ENCODE measurements at regions not wholly inside any gene's neighbourhood (a gene's known extent, or its start where the extent isn't known, plus 50 kb on each side); places are given as distances from the start of the nearest gene placed in this dataset.
"Not testable (repeated sequence)": the region's sequence is repeated elsewhere in the genome, so short reads cannot be mapped to it uniquely, and the experiment has no call there.

DNA sequence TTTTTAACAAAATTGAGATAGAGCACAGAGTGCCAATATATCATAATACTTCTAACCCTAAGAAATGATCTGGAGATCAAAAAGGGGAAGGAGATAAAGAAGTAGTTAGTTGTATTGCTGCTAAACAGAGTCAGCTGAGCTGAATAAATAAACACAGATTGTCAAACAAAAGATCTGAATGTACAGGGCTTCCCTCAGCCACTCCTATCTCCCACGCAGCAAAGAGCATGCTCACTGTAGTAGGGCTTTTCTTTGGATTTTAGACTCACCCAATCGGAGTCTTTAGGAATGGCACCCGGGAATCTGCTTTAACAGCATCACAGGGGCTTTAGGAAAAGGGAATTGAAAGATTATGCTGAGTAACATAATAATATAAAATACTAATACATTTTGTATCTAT lies 222.2 kb upstream of the STXBP5 start:
- H3K9me3 Mint-ChIP-seq, result no peaks in the 10 kb centered on the region
- H3K27me3 Mint-ChIP-seq, result no peaks in the 10 kb centered on the region
- no peak for DNase-seq
- CTCF ChIA-PET, result no interaction called here
- H3K4me1 Mint-ChIP-seq, result no peaks in the 10 kb centered on the region
- POLR2A ChIA-PET, result no interaction called here
- H3K36me3 Mint-ChIP-seq (ENCODE audit: low read depth), result no peaks in the 10 kb centered on the region
- H3K27ac Mint-ChIP-seq, result no peak overlapping the region
- H3K4me3 Mint-ChIP-seq, result no peak overlapping the region

DNA sequence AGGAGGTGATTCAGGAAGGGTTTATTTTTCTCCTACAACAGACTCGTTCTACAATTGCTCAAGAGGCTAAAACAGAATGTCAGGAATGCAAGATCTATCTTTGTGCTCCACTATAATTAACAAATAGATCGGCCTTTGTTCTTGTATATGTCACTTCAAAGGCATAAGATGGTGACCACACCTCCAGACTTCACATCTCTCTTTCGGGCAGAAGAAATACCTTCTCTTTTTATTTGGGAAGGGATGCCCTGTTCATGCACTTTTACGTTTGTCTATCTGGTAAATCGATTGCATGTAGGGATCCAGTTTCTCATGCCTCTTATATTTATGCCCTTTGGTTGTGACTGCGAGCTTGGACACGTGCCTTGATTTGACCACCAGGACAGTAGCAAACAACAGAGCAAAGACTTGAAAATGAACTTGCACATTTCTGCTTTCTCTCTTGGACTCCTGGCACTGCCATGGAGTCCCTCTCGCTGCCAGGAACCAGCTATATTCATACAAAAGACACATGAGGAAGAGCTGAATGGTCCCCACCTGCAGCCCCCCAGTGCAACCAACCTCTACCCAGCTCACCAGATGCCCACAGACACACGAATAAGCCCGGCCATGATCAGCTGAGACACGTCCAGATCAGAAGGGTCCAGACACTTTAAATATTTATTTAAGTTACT lies 219.8 kb upstream of the STXBP5 start:
- no peak for DNase-seq
- ChIA-PET CTCF (no interaction called here), POLR2A (no interaction called here)
- no peaks in the 10 kb centered on the region for H3K9me3 Mint-ChIP-seq
- no peaks in the 10 kb centered on the region for H3K36me3 Mint-ChIP-seq (ENCODE audit: low read depth)
- no peak overlapping the region for H3K4me3 Mint-ChIP-seq
- H3K27ac Mint-ChIP-seq, result no peak overlapping the region
- no peaks in the 10 kb centered on the region for H3K4me1 Mint-ChIP-seq
- no peaks in the 10 kb centered on the region for H3K27me3 Mint-ChIP-seq

DNA sequence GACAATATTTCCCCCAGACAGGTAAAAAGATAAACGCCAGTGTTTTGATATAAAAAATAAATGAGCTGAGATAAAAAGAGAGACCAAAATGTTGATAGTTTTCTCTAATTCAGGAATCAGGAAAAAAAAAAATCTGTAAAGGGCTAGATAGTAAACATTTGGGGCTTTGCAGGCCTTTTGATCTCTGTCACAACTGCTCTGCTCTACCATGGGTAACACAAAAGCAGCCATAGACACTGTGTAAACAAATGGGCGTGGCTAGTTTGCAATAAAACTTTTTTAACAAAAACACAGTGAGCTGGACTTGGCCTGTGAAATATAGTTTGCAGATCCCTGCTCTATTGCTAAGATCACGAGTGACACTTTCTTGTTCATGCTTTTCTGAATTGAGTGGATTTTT lies 219.1 kb upstream of the STXBP5 start:
- H3K9me3 Mint-ChIP-seq, result no peaks in the 10 kb centered on the region
- no peaks in the 10 kb centered on the region for H3K36me3 Mint-ChIP-seq (ENCODE audit: low read depth)
- no peak overlapping the region for H3K27ac Mint-ChIP-seq
- no peak for DNase-seq
- H3K4me1 Mint-ChIP-seq, result no peaks in the 10 kb centered on the region
- H3K27me3 Mint-ChIP-seq, result no peaks in the 10 kb centered on the region
- no peak overlapping the region for H3K4me3 Mint-ChIP-seq
- POLR2A ChIA-PET, result no interaction called here
- CTCF ChIA-PET, result no interaction called here

GRCh38 chr6:146985966-146986365 lies 218.3 kb upstream of the STXBP5 start:
- H3K4me3 Mint-ChIP-seq, result no peak overlapping the region
- no peaks in the 10 kb centered on the region for H3K36me3 Mint-ChIP-seq (ENCODE audit: low read depth)
- no peaks in the 10 kb centered on the region for H3K4me1 Mint-ChIP-seq
- ChIA-PET POLR2A (no interaction called here), CTCF (no interaction called here)
- no peaks in the 10 kb centered on the region for H3K9me3 Mint-ChIP-seq
- H3K27ac Mint-ChIP-seq, result no peak overlapping the region
- H3K27me3 Mint-ChIP-seq, result no peaks in the 10 kb centered on the region
- DNase-seq, result no peak

DNA sequence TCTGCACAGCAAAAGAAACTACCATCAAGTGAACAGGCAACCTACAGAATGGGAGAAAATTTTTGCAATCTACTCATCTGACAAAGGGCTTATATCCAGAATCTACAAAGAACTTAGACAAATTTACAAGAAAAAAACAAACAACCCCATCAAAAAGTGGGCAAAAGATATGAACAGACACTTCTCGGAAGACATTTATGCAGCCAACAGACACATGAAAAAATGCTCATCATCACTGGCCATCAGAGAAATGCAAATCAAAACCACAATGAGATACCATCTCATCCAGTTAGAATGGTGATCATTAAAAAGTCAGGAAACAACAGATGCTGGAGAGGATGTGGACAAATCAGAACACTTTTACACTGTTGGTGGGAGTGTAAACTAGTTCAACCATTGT lies 216.3 kb upstream of the STXBP5 start:
- POLR2A ChIA-PET; H3K27ac Mint-ChIP-seq; H3K27me3 Mint-ChIP-seq; H3K36me3 Mint-ChIP-seq (ENCODE audit: low read depth); CTCF ChIA-PET; H3K4me1 Mint-ChIP-seq; H3K4me3 Mint-ChIP-seq; H3K9me3 Mint-ChIP-seq; DNase-seq: not testable (repeated sequence)

DNA sequence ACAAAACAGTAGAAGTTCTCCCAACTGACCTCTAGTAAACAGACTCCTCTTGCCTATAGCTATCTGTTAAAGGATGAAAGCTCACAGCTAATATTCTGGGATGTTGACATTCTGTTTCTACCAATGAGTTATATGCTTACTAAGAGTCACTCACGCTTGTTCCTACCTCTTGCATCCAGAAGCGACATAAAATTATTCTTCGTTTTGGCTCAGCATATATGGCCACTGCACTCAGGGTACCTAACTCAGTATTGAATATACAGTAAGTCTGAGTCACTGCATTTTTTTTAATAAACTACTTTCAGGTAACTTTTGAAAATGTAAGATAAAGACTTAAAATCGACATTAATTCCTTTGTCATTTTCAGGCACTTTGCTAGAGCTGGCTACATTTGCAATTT lies 214.4 kb upstream of the STXBP5 start:
- POLR2A ChIA-PET, result no interaction called here
- no peaks in the 10 kb centered on the region for H3K36me3 Mint-ChIP-seq (ENCODE audit: low read depth)
- H3K4me1 Mint-ChIP-seq, result no peaks in the 10 kb centered on the region
- no peak for DNase-seq
- no peaks in the 10 kb centered on the region for H3K27me3 Mint-ChIP-seq
- H3K9me3 Mint-ChIP-seq, result no peaks in the 10 kb centered on the region
- H3K27ac Mint-ChIP-seq, result no peak overlapping the region
- no peak overlapping the region for H3K4me3 Mint-ChIP-seq
- CTCF ChIA-PET, result no interaction called here

GRCh38 chr6:146990284-146990683 lies 213.9 kb upstream of the STXBP5 start:
- no peaks in the 10 kb centered on the region for H3K4me1 Mint-ChIP-seq
- H3K27ac Mint-ChIP-seq, result no peak overlapping the region
- no peak overlapping the region for H3K4me3 Mint-ChIP-seq
- POLR2A ChIA-PET, result no interaction called here
- H3K27me3 Mint-ChIP-seq, result no peaks in the 10 kb centered on the region
- CTCF ChIA-PET, result interaction anchor here (0.6 kb wide), 1 partner anchor 9 kb away, joined by 3 read pairs; no protein-coding TSS in a partner anchor
- DNase-seq, result no peak
- no peaks in the 10 kb centered on the region for H3K9me3 Mint-ChIP-seq
- H3K36me3 Mint-ChIP-seq (ENCODE audit: low read depth), result no peaks in the 10 kb centered on the region

DNA sequence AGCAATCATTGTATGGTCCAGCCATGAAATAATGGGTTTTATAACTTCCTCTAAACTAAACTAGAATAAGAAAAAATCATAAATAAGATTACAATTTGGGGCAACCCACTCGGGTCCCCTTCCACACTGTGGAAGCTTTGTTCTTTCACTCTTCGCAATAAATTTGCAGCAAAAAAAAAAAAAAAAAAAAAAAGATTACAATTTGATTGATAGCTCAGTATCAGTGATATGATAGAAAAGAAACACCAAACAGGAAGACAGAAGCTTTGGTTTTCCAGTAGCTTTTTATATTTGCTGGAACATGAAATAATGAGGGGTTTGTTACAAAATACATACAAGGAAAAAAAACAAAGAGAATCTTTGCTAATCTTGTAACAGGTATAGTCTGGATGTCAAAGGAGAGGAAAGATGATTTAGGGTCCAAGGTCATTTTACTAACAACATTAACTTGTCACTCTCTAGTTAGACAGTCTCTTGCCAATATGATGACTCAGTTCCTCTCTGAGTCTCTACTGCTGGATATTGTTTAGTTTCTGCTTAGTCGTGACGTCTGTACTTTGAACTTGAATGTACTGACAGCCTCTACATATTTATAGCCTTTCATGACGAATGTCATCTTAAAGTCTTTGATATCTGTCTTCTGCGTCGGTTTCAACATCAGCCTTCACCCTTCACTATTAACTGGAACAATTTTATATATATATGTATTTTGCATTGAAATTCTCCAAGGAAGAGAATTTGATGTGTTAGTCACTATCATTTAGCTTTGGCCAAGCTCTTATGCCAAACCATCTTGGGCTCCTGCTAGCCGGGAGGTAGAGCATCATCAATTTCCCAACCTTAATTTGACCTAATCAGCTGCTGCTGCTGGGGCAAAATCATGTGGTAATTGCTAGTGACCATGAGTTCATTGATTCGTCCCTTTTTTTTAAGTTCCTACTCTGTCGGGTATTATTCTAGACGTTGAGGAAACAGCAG lies 213.1 kb upstream of the STXBP5 start:
- Mint-ChIP-seq H3K4me3 (no peak overlapping the region), H3K27ac (no peak overlapping the region), H3K4me1 (no peaks in the 10 kb centered on the region), H3K27me3 (no peaks in the 10 kb centered on the region), H3K36me3 (ENCODE audit: low read depth) (no peaks in the 10 kb centered on the region), H3K9me3 (no peaks in the 10 kb centered on the region)
- CTCF ChIA-PET, result interaction anchor here (0.6 kb wide), 1 partner anchor 9 kb away, joined by 3 read pairs; no protein-coding TSS in a partner anchor
- DNase-seq, result no peak
- POLR2A ChIA-PET, result no interaction called here

DNA sequence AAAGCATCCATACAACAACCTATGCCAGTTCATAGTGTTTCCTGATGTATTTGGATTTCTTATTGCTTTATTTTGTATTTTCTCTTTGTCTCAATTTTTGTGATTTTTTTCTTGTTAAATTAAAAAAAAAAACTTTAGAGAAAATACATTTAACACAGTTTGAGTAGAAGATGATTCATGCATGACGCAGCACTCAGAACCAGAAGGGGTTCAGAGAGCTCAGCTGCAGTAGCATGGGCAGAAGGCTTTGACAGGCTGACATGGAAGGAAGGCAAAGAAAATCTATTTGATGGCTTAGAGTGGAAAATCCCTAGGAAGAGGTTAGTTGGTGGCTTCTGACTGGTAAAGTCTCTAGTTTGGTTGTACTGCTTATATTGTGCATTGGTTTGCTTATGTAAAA lies 207.2 kb upstream of the STXBP5 start:
- no peaks in the 10 kb centered on the region for H3K9me3 Mint-ChIP-seq
- H3K27ac Mint-ChIP-seq, result no peak overlapping the region
- ChIA-PET POLR2A (no interaction called here), CTCF (no interaction called here)
- no peaks in the 10 kb centered on the region for H3K36me3 Mint-ChIP-seq (ENCODE audit: low read depth)
- H3K4me3 Mint-ChIP-seq, result no peak overlapping the region
- H3K4me1 Mint-ChIP-seq, result no peaks in the 10 kb centered on the region
- DNase-seq, result no peak
- H3K27me3 Mint-ChIP-seq, result peaks cover 2% of the 10 kb centered on the region

- Mint-ChIP-seq H3K4me3 (no peak overlapping the region), H3K4me1 (no peaks in the 10 kb centered on the region)
These were observed 204.5 kb upstream of the STXBP5 start for GRCh38 chr6:146999766-147000165.

DNA sequence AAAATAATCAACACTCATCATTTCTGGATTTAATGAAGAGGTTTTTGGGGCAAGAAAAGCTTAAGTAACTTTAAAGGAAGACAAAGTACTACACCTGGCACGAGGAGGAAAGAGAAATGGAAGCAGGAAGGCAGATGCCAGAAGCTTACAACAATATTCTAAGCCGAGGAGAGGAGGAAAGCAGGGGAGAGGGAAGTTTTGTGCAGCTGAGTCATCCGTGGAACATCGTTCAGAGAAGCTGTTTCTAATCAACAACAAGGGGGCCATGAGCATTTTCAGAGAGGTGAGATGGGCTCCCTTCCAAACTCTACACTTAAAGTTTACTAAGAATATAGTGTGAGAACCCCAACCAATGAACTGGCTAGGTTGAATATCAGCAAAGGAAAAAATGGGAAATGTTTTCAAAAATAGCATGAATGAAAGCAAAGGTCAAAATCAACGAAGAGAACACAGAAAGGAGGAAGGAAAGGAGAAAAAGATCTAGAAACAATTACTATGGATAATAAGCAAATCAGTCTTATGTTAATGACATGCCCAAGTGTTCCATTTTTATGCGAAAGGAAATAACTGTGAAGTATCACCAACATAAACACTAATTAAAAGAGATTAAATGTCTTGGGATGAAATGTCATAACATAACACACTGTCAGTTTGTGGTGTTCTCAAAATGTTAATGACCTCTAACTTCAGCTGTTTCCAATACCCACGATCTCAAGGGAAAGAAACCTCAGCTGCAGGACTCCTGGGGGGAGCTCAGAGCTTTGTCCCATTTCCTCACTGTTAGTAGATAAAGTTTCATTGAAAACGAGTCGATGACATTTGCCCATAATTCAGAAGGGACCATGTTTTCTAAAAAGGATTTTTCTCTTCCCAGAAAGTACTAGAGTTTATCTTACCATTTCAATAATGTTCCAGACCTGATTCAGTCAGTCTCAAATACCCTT lies 203.4 kb upstream of the STXBP5 start:
- peaks cover 2% of the 10 kb centered on the region for H3K27me3 Mint-ChIP-seq
- no peaks in the 10 kb centered on the region for H3K9me3 Mint-ChIP-seq
- ChIA-PET POLR2A (no interaction called here), CTCF (no interaction called here)
- H3K36me3 Mint-ChIP-seq (ENCODE audit: low read depth), result no peaks in the 10 kb centered on the region
- no peaks in the 10 kb centered on the region for H3K4me1 Mint-ChIP-seq
- no peak for DNase-seq
- no peak overlapping the region for H3K27ac Mint-ChIP-seq
- H3K4me3 Mint-ChIP-seq, result no peak overlapping the region

More at GRCh38 chr6:146999766-147000165, 204.5 kb upstream of the STXBP5 start:
- POLR2A ChIA-PET, result no interaction called here
- no peak overlapping the region for H3K27ac Mint-ChIP-seq
- H3K27me3 Mint-ChIP-seq, result peaks cover 2% of the 10 kb centered on the region
- no peaks in the 10 kb centered on the region for H3K36me3 Mint-ChIP-seq (ENCODE audit: low read depth)
- H3K9me3 Mint-ChIP-seq, result no peaks in the 10 kb centered on the region
- no peak for DNase-seq
- CTCF ChIA-PET, result interaction anchor here (0.5 kb wide), 1 partner anchor 9 kb away, joined by 3 read pairs; no protein-coding TSS in a partner anchor

DNA sequence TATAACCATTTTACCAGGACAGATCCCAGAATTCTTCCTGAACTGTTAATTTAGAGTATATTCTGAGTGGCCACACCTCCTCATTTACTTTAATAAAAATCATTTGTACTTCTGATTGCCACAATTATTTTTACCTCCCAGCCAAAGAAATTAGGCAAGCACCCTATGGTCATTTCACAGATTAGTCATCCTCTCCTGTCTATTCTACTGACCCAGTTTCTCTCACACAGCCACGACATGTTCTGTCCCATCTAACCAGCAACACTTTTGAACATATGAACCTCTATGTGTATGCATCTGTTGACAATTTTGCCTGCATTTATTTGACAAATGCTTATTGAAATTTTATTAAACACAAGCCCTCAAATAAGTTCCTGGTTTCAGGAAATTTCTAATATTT lies 202.6 kb upstream of the STXBP5 start:
- H3K36me3 Mint-ChIP-seq (ENCODE audit: low read depth), result no peaks in the 10 kb centered on the region
- peaks cover 2% of the 10 kb centered on the region for H3K27me3 Mint-ChIP-seq
- no peaks in the 10 kb centered on the region for H3K9me3 Mint-ChIP-seq
- no peak for DNase-seq
- H3K4me3 Mint-ChIP-seq, result no peak overlapping the region
- H3K27ac Mint-ChIP-seq, result no peak overlapping the region
- H3K4me1 Mint-ChIP-seq, result no peaks in the 10 kb centered on the region
- ChIA-PET CTCF (no interaction called here), POLR2A (no interaction called here)

DNA sequence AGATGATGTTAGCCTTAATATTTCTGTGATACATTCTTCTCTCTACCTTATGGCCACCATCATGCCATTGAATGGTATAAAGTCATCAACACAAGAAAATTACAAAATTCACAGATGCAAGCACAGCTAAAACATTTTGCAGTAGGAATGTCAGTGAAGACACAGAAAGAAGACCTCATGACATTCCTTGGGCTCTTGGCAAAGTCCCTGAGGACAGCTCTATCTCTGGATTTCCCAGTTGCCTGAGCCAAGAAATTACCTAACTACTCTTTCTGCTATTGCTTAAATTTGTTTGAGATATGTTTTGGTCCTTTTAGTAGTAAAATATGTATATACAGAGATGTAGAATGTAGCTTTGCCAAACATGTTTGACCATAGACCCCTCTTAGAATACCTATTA lies 201.0 kb upstream of the STXBP5 start:
- no peak overlapping the region for H3K4me3 Mint-ChIP-seq
- peaks cover 2% of the 10 kb centered on the region for H3K27me3 Mint-ChIP-seq
- H3K4me1 Mint-ChIP-seq, result no peaks in the 10 kb centered on the region
- ChIA-PET POLR2A (no interaction called here), CTCF (no interaction called here)
- H3K9me3 Mint-ChIP-seq, result no peaks in the 10 kb centered on the region
- H3K36me3 Mint-ChIP-seq (ENCODE audit: low read depth), result no peaks in the 10 kb centered on the region
- no peak overlapping the region for H3K27ac Mint-ChIP-seq
- no peak for DNase-seq
